ENCODE measurements at regions not wholly inside any gene's neighbourhood (a gene's known extent, or its start where the extent isn't known, plus 50 kb on each side); places are given as distances from the start of the nearest gene placed in this dataset.
"Not testable (repeated sequence)": the region's sequence is repeated elsewhere in the genome, so short reads cannot be mapped to it uniquely, and the experiment has no call there.

- Mint-ChIP-seq H3K36me3 (no peaks in the 10 kb centered on the region), H3K27ac (no peak overlapping the region), H3K9me3 (peaks cover 3 to 17% (median 7%) of the 10 kb centered on the region in 7 donors), H3K4me3 (no peak overlapping the region), H3K4me1 (no peaks in the 10 kb centered on the region), H3K27me3 (no peaks in the 10 kb centered on the region)
- Histone ChIP-seq H3K27ac (ENCODE audit: insufficient read depth, low read length, poor library complexity, severe bottlenecking) (no peak overlapping the region), H3K4me3 (ENCODE audit: low read depth, low read length) (no peak overlapping the region), H3K27me3 (ENCODE audit: control insufficient read depth, insufficient read depth, low read length) (no peaks in the 10 kb centered on the region), H3K4me1 (ENCODE audit: control insufficient read depth, insufficient read depth, low read length, poor library complexity, severe bottlenecking) (no peaks in the 10 kb centered on the region), H3K36me3 (ENCODE audit: control insufficient read depth, insufficient read depth, low read length) (no peaks in the 10 kb centered on the region), H3K9me3 (ENCODE audit: control insufficient read depth in 2 of 2, low read length in 2 of 2) (peaks cover 0 to 5% of the 10 kb centered on the region in 2 experiments)
- no peak for ATAC-seq (ENCODE audit: low read depth in 2 of 2)
- DNase-seq = no peak
Measured at GRCh38 chr2:124999906-125000305, 974.8 kb downstream of the CNTNAP5 start.

DNA sequence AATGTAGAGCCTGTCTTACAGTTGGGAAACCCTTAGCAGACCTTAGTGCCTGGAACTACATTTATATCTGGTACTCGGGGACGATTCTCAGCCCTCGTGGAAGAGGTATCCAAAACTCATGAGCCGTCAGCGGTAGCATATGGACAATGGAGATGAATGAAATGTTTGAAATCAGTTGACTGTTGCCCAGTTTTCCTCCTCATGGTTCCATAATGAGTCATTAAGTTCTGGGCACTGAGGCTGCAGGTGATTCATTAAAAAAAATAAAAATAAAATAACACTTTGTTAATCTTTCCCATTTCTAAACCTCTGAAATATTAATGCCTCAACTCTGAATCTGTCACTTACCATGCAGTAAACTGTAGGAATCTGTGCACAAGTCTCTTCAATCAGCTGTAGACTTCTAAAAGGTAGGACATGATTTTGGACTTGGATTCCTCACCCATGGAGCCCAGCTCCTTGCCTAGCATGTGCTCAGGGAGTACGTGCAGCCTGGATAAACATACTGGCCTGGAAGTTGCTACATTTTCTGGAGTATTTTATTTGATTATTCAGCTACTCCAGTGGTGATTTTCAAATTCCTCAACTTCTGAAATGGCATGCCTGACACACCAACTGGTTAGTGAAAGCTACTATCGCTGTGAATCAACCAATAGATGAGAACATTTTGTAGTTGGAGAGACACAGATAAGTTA is 979.2 kb downstream of the CNTNAP5 start:
- H3K4me1 ChIP-seq (ENCODE audit: control insufficient read depth, insufficient read depth, low read length, poor library complexity, severe bottlenecking) = no peaks in the 10 kb centered on the region

DNA sequence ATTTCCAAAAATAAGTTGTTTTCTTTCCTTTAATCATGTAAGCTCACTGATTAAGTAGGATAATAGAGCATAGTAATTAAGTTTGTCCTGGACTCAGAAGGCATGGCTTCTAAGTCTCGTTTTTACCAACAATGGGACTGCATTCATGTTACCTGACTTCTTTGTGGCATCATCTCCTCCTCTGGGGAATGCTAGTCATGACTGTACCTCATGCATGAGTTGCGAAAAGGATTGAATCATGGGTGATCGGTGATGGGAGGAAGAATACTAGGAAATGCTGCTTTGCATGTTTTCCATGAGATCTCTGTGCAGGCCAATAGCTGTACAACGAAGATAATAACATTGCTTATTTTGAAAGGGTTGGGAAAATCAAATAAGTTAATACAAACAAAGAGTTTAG is 981.6 kb downstream of the CNTNAP5 start:
- Histone ChIP-seq H3K27me3 (ENCODE audit: control insufficient read depth, insufficient read depth, low read length) (no peaks in the 10 kb centered on the region), H3K36me3 (ENCODE audit: control insufficient read depth, insufficient read depth, low read length) (no peaks in the 10 kb centered on the region), H3K4me3 (ENCODE audit: low read depth, low read length) (no peak overlapping the region), H3K27ac (ENCODE audit: insufficient read depth, low read length, poor library complexity, severe bottlenecking) (no peak overlapping the region), H3K4me1 (ENCODE audit: control insufficient read depth, insufficient read depth, low read length, poor library complexity, severe bottlenecking) (no peaks in the 10 kb centered on the region), H3K9me3 (ENCODE audit: control insufficient read depth in 2 of 2, low read length in 2 of 2) (peaks cover 0 to 13% of the 10 kb centered on the region in 2 experiments)
- Mint-ChIP-seq H3K4me1 (no peaks in the 10 kb centered on the region), H3K9me3 (peaks cover 3 to 18% (median 6%) of the 10 kb centered on the region in 7 donors), H3K36me3 (no peaks in the 10 kb centered on the region), H3K27me3 (no peaks in the 10 kb centered on the region), H3K27ac (no peak overlapping the region), H3K4me3 (no peak overlapping the region)
- no peak for ATAC-seq (ENCODE audit: low read depth in 2 of 2)
- no peak for DNase-seq

More for the DNA sequence above, 979.2 kb downstream of the CNTNAP5 start:
- H3K9me3 ChIP-seq (ENCODE audit: control insufficient read depth in 2 of 2, low read length in 2 of 2) = peaks cover 0 to 5% of the 10 kb centered on the region in 2 experiments
- Mint-ChIP-seq H3K27me3 (no peaks in the 10 kb centered on the region), H3K27ac (no peak overlapping the region), H3K4me3 (no peak overlapping the region), H3K36me3 (no peaks in the 10 kb centered on the region), H3K4me1 (no peaks in the 10 kb centered on the region), H3K9me3 (peaks cover 4 to 12% (median 7%) of the 10 kb centered on the region in 7 donors)
- no peaks in the 10 kb centered on the region for H3K27me3 ChIP-seq (ENCODE audit: control insufficient read depth, insufficient read depth, low read length)
- no peak overlapping the region for H3K4me3 ChIP-seq (ENCODE audit: low read depth, low read length)
- H3K27ac ChIP-seq (ENCODE audit: insufficient read depth, low read length, poor library complexity, severe bottlenecking) = no peak overlapping the region
- H3K36me3 ChIP-seq (ENCODE audit: control insufficient read depth, insufficient read depth, low read length) = no peaks in the 10 kb centered on the region
- no peak for ATAC-seq (ENCODE audit: low read depth in 2 of 2)
- DNase-seq = no peak

DNA sequence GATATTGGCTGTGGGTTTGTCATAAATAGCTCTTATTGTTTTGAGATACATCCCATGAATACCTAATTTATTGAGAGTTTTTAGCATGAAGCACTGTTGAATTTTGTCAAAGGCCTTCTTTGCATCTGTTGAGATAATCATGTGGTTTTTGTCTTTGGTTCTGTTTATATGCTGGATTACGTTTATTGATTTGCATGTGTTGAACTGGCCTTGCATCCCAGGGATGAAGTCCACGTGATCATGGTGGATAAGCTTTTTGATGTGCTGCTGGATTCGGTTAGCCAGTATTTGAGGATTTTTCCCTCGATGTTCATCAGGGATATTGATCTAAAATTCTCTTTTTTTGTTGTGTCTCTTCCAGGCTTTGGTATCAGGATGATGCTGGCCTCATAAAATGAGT is 1003.6 kb downstream of the CNTNAP5 start:
- not testable (repeated sequence) for ATAC-seq (ENCODE audit: low read depth in 2 of 2); H3K27me3 ChIP-seq (ENCODE audit: control insufficient read depth, insufficient read depth, low read length); DNase-seq; H3K36me3 Mint-ChIP-seq; H3K9me3 ChIP-seq (ENCODE audit: control insufficient read depth in 2 of 2, low read length in 2 of 2); H3K27ac ChIP-seq (ENCODE audit: insufficient read depth, low read length, poor library complexity, severe bottlenecking); H3K36me3 ChIP-seq (ENCODE audit: control insufficient read depth, insufficient read depth, low read length); H3K27ac Mint-ChIP-seq; H3K27me3 Mint-ChIP-seq; H3K4me1 ChIP-seq (ENCODE audit: control insufficient read depth, insufficient read depth, low read length, poor library complexity, severe bottlenecking); H3K4me3 ChIP-seq (ENCODE audit: low read depth, low read length); H3K4me1 Mint-ChIP-seq; H3K4me3 Mint-ChIP-seq
- H3K9me3 Mint-ChIP-seq = peaks cover 3 to 50% (median 14%) of the 10 kb centered on the region in 7 donors

DNA sequence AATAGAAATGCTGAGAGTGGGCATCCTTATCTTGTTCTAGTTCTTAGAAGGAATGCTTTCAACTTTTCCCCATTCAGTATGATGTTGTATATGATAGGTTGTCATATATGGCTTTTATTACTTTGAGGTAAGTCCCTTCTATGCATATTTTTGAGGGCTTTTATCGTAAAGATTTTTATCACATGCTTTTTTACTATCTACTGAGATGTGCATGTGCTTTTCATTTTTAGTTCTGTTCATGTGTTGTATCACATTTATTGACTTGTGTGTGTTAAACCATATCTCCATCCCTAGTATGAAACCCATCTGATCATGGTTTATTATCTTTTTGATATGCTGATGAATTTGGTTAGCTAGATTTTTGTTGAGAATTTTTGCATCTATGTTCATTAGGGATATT is 1008.8 kb downstream of the CNTNAP5 start:
- H3K4me3 ChIP-seq (ENCODE audit: low read depth, low read length) = no peak overlapping the region
- Mint-ChIP-seq H3K27ac (no peak overlapping the region), H3K4me1 (no peaks in the 10 kb centered on the region), H3K36me3 (no peaks in the 10 kb centered on the region), H3K4me3 (no peak overlapping the region), H3K9me3 (peaks cover 2 to 51% (median 15%) of the 10 kb centered on the region in 7 donors), H3K27me3 (no peaks in the 10 kb centered on the region)
- no peak overlapping the region for H3K27ac ChIP-seq (ENCODE audit: insufficient read depth, low read length, poor library complexity, severe bottlenecking)
- no peaks in the 10 kb centered on the region for H3K36me3 ChIP-seq (ENCODE audit: control insufficient read depth, insufficient read depth, low read length)
- peaks cover 0 to 6% of the 10 kb centered on the region in 2 experiments for H3K9me3 ChIP-seq (ENCODE audit: control insufficient read depth in 2 of 2, low read length in 2 of 2)
- H3K4me1 ChIP-seq (ENCODE audit: control insufficient read depth, insufficient read depth, low read length, poor library complexity, severe bottlenecking) = no peaks in the 10 kb centered on the region
- ATAC-seq (ENCODE audit: low read depth in 2 of 2) (no peak), DNase-seq (no peak)
- H3K27me3 ChIP-seq (ENCODE audit: control insufficient read depth, insufficient read depth, low read length) = no peaks in the 10 kb centered on the region

GRCh38 chr2:125037135-125037653 is 1012.1 kb downstream of the CNTNAP5 start:
- no peaks in the 10 kb centered on the region for H3K36me3 ChIP-seq (ENCODE audit: control insufficient read depth, insufficient read depth, low read length)
- Mint-ChIP-seq H3K4me3 (no peak overlapping the region), H3K4me1 (no peaks in the 10 kb centered on the region), H3K36me3 (no peaks in the 10 kb centered on the region), H3K27ac (no peak overlapping the region), H3K27me3 (no peaks in the 10 kb centered on the region), H3K9me3 (peaks cover 3 to 46% (median 19%) of the 10 kb centered on the region in 7 donors)
- H3K4me1 ChIP-seq (ENCODE audit: control insufficient read depth, insufficient read depth, low read length, poor library complexity, severe bottlenecking) = no peaks in the 10 kb centered on the region
- ATAC-seq (ENCODE audit: low read depth in 2 of 2) = no peak
- H3K27me3 ChIP-seq (ENCODE audit: control insufficient read depth, insufficient read depth, low read length) = no peaks in the 10 kb centered on the region
- H3K27ac ChIP-seq (ENCODE audit: insufficient read depth, low read length, poor library complexity, severe bottlenecking) = no peak overlapping the region
- H3K9me3 ChIP-seq (ENCODE audit: control insufficient read depth in 2 of 2, low read length in 2 of 2) = peaks cover 0 to 6% of the 10 kb centered on the region in 2 experiments
- H3K4me3 ChIP-seq (ENCODE audit: low read depth, low read length) = no peak overlapping the region
- no peak for DNase-seq

- Histone ChIP-seq H3K36me3 (ENCODE audit: control insufficient read depth, insufficient read depth, low read length) (no peaks in the 10 kb centered on the region), H3K4me3 (ENCODE audit: low read depth, low read length) (no peak overlapping the region), H3K27me3 (ENCODE audit: control insufficient read depth, insufficient read depth, low read length) (no peaks in the 10 kb centered on the region), H3K9me3 (ENCODE audit: control insufficient read depth in 2 of 2, low read length in 2 of 2) (peaks cover 0 to 6% of the 10 kb centered on the region in 2 experiments), H3K4me1 (ENCODE audit: control insufficient read depth, insufficient read depth, low read length, poor library complexity, severe bottlenecking) (no peaks in the 10 kb centered on the region), H3K27ac (ENCODE audit: insufficient read depth, low read length, poor library complexity, severe bottlenecking) (no peak overlapping the region)
- DNase-seq (no peak), ATAC-seq (ENCODE audit: low read depth in 2 of 2) (no peak)
- Mint-ChIP-seq H3K27ac (no peak overlapping the region), H3K9me3 (peaks cover 3 to 26% (median 6%) of the 10 kb centered on the region in 7 donors), H3K27me3 (no peaks in the 10 kb centered on the region), H3K4me1 (no peaks in the 10 kb centered on the region), H3K4me3 (no peak overlapping the region), H3K36me3 (no peaks in the 10 kb centered on the region)
Measured at GRCh38 chr2:125041846-125042245, 1016.8 kb downstream of the CNTNAP5 start.

GRCh38 chr2:125042727-125043126 is 1017.6 kb downstream of the CNTNAP5 start:
- no peaks in the 10 kb centered on the region for H3K27me3 Mint-ChIP-seq
- DNase-seq (no peak), ATAC-seq (ENCODE audit: low read depth in 2 of 2) (no peak)
- H3K27ac Mint-ChIP-seq = no peak overlapping the region
- no peaks in the 10 kb centered on the region for H3K36me3 Mint-ChIP-seq
- Histone ChIP-seq H3K27ac (ENCODE audit: insufficient read depth, low read length, poor library complexity, severe bottlenecking) (no peak overlapping the region), H3K4me3 (ENCODE audit: low read depth, low read length) (no peak overlapping the region), H3K4me1 (ENCODE audit: control insufficient read depth, insufficient read depth, low read length, poor library complexity, severe bottlenecking) (no peaks in the 10 kb centered on the region), H3K36me3 (ENCODE audit: control insufficient read depth, insufficient read depth, low read length) (no peaks in the 10 kb centered on the region), H3K27me3 (ENCODE audit: control insufficient read depth, insufficient read depth, low read length) (no peaks in the 10 kb centered on the region), H3K9me3 (ENCODE audit: control insufficient read depth in 2 of 2, low read length in 2 of 2) (peaks cover 0 to 6% of the 10 kb centered on the region in 2 experiments)
- no peaks in the 10 kb centered on the region for H3K4me1 Mint-ChIP-seq
- H3K4me3 Mint-ChIP-seq = no peak overlapping the region
- H3K9me3 Mint-ChIP-seq = peaks cover 3 to 25% (median 6%) of the 10 kb centered on the region in 7 donors
